ENCODE measurements at regions not wholly inside any gene's neighbourhood (a gene's known extent, or its start where the extent isn't known, plus 50 kb on each side); places are given as distances from the start of the nearest gene placed in this dataset.
A peak's percentile ranks its signal among the peaks of the same experiment; 100 is the strongest.
"Not testable (repeated sequence)": the region's sequence is repeated elsewhere in the genome, so short reads cannot be mapped to it uniquely, and the experiment has no call there.

DNA sequence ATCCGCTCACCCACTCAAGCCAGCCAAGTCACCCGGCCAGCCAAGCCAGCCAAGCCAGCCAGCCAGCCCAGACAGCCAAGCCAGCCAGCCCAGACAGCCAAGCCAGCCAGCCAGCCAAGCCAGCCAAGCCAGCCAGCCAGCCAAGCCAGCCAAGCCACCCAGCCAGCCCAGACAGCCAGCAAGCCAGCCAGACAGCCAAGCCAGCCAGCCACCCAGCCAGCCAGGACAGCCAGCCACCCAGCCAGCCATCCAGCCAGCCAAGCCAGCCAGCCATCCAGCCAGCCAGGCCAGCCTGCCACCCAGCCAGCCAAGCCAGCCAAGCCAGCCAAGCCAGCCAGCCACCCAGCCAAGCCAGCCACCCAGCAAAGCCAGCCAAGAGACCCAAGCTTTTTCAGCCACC is 316.8 kb upstream of the PLGLB2 start:
- DNase-seq (ENCODE audit: low spot score): not testable (repeated sequence)

DNA sequence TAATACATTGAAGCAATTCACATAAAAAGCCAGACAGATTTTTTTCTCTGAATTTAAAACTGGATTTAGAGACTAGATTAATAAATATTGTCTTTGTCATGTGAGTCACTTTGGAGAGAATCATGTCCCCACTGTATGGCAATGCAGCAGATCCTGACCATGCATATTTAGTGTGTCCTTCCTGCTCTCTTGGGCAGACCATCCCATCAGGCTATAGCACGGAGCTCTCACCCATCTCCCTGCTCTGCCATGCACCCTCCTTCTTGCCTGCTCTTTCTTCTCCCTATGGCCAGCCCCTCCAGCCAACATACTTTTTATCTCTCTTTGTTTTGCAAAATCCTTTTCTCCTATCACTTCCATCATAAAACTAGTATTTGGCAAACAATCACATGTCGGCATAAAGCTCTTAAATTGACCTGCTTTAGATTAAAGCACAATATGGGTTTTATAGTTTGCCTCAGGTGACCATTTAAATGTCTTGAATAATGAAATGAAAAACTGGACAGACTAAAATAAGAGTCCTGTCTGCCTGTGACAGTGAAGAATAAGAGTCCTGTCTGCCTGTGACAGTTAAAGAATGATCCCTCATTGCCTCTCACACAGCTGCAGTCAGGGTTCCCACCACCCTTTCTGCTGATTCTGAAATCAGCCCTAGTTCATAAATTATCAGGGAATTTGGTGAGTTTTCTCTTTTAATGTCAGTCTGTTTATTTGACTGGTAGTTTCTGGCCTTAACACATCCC is 315.0 kb upstream of the PLGLB2 start:
- not testable (repeated sequence) for DNase-seq (ENCODE audit: low spot score)

DNA sequence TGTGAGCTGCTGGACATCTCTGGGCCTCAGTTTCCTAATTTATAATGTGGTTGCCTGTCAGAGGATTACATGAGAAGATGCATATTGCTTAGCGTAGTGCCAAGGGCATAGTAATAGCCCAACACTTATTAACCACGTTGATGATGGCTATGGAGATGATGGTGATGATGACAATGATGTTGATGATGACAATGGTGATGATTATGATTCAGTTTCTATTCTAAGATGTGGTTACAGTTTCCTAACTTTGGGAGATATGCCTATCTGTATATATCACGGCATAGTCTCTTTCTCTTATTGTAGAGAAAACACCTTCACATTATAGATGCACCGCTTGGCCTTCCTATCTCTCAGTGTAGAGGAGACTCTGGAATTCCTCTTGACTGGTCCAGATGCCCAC is 311.9 kb upstream of the PLGLB2 start:
- not testable (repeated sequence) for DNase-seq (ENCODE audit: low spot score)

DNA sequence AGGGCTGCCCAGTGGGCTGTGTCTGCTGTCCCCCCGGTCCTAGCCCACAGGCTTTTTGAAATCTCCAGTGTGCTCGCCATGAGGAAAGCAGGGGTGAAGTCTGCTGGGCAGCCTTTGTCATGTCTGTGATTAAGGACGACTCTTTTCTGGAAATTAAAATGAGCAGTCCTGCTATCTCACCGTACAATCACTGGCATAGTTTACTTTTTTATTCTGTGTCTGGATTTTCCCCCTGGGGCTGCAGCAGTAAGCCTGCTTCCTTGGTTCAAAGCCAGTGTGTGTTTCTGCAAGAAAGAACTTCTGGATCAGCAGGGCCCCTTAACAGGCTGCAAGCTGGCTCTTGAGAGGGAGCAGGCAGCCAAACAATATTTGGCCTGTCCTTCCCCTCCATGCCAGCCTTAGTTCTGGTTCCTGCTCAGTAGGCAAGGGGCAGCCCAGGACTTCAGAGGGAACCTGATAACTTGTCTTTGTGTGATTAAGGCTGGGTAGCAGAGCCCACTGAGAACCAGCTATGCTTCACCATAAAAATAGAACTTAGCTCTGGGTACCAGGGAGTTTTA is 310.1 kb upstream of the PLGLB2 start:
- not testable (repeated sequence) for DNase-seq (ENCODE audit: low spot score)

DNA sequence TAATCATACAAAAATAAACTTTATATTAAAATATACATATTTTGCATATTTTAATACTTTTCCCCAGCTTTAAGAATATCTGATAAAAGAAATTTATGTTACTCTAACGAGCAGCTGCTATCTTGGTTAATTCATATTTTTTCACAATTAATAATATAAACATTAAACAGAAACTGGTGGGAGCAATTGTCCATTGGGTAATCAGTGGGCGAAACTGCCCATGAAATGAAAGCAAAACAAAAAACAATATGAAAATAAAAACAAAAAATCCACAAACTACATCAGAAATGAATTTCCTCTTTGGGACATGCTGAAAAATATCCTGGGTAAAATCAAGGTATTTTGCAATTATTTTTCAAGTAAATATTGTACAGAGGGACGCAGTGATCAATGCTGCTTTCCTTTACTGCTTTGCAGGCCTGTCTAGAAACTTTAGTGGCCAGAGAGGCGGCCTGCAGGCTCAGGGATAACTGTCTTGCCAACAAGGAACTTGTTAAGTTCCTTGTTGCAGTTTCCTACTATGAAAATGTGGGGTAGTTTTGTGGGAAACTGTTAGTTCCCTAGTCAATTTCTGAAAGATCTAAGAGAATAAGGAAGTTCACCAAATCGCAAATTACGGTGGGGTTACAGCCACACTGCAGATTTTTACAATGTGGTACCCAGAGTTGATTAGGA is 309.0 kb upstream of the PLGLB2 start:
- DNase-seq (ENCODE audit: low spot score): not testable (repeated sequence)

DNA sequence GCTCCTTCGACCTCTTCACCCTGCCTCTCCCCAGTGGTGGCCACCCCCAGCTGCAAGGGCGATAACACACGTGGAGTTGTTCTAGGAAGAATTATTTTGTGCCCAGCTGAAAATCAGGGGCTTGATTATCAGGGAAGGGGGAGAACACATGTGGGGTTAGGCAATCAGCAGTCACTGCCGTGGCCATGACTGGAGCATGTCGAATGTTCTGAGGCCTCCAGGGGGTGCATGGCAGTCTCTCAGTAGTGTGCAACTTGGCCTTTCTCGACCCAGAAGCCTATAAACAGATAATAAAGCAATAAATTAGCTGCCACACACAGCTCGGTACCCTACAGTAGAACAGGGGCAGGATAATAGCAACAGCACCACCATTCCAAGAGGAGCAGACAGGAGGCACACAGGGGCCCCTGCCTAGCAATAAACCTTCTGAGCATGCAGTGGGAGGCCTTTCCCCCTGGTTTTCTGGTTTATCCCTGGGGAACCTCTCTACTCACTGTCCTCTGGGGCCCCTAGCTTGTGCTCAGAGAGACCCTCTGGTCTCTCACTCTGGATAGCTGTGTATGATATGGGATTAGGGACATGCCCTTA is 308.2 kb upstream of the PLGLB2 start:
- not testable (repeated sequence) for DNase-seq (ENCODE audit: low spot score)

DNA sequence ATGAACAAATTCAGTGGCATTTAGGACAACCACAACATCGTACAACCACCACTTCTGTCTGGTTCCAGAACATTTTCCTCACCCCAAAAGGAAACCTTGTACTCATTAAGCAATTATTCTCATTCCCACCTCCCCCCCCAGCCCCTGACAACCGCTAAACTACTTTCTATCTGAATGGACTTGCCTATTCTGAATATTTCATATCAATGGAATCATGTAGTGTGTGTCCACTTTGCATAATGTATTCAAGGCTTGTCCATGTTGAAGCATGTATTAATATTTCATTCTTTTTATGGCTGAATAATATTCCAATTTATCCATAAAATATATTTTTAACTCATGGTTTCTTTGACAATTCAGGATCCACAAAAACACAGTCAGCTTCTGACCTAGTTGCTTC is 307.2 kb upstream of the PLGLB2 start:
- DNase-seq (ENCODE audit: low spot score): not testable (repeated sequence)

DNA sequence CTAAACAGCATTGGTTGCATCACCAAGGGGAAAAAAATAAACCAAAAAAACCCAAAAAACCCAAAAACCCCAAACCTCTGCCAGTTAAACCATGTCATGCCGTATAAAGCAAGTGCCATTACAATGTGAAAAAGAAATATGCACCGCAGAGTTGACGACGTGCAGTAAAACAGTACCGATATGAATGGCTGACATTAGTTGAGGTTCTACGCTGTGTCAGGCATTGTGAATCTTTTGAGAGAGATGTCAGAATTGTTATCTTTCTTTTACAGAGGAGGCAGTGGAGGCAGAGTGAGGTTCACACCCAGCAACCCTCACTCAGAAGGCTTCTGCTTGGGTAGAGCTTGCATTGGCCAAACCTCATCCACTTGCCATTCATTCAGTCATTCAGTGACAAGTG is 306.5 kb upstream of the PLGLB2 start:
- not testable (repeated sequence) for DNase-seq (ENCODE audit: low spot score)

DNA sequence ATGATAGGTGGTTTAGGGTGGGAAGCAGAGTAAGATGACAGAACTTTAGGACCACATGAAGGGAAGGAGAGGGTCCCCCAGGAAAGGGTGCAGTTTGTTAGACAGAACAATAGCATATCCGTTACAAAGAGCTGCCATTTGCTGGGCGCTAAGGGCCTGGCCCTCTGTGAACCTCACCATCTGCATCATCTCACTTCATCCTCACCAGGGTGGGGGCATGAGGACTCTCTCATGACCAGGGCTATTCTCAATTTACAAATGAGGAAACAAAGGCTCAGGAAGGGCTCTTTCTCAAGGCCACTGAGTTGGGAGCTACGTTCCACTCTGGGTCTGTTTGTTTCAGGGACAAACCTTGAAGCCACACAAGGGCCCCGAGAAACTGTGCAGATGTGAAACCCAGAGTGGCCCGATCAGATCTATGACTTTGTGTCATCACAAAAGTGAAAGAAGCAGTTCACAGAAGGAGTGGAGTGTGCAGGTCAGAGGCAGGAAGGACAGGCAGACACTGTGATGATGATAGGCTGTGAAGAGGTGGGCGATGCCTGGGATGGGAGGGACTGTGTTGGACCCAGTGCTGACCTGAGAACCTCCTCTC is 304.8 kb upstream of the PLGLB2 start:
- DNase-seq (ENCODE audit: low spot score): not testable (repeated sequence)

DNA sequence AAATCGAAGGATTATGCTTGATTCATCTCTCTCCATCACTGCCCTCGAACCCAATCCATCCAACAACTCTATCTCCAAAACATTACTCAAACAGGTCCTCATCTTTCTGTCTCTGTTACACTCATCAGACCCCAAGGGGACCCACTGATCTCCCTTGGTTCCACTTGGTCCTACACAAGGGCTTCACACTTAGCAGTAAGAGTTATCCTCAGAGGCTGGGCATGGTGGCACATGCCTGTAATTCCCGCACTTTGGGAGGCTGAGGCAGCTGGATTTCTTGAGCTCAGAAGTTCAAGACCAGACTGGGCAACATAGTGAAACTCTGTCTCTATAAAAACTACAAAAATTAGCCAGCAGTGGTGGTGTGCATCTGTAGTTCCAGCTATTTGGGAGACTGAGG is 302.9 kb upstream of the PLGLB2 start:
- DNase-seq (ENCODE audit: low spot score): not testable (repeated sequence)

DNA sequence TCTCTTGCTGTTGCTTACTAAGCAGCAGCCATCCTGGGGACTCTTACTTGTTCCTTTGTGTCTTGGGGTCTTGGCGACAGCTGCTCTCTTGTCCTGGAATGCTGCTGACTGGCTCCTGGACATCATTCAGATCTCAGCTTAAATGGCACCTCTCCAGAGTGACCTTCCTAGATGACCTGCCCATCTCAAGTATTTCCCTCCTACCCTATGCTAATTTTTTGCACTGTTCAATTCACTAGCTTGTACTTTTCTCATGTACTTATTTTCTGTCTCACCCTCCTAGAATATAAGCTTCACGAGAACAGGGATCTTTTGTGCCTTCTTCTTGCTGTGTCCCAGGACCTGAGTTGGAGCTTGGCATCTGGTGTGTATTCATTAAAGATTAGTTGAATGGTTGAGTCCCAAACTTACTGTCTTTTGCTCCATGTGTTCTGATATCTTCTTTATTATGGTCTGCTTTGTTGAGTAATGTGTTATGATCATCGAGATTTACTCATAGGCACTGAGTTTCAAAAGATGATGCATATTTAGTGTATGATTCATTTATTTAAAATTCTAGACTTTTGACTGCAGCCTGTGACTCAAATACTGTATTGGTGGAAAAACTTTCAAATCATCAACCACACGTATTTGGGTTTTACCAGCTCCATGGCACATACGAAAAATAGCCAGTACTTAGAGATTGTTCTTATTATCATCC is 302.1 kb upstream of the PLGLB2 start:
- not testable (repeated sequence) for DNase-seq (ENCODE audit: low spot score)

DNA sequence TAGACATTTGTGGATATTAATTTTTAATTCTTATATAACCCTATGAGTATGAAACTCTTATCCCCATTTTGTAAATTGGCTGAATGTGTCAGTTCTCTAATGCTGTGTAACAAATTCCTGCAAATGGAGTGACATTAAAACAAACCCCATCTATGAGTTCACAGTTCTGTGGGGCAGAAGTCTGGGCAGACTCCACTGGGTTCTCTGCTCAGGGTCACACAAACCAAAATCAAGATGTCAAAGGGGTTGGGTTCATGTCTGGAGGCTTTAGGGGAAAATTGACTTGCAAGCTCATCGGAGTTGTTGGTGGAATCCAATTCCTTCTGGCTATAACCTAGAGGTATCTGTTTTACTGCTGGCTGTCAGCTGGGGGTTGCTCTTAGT is 301.6 kb upstream of the PLGLB2 start:
- not testable (repeated sequence) for DNase-seq (ENCODE audit: low spot score)

DNA sequence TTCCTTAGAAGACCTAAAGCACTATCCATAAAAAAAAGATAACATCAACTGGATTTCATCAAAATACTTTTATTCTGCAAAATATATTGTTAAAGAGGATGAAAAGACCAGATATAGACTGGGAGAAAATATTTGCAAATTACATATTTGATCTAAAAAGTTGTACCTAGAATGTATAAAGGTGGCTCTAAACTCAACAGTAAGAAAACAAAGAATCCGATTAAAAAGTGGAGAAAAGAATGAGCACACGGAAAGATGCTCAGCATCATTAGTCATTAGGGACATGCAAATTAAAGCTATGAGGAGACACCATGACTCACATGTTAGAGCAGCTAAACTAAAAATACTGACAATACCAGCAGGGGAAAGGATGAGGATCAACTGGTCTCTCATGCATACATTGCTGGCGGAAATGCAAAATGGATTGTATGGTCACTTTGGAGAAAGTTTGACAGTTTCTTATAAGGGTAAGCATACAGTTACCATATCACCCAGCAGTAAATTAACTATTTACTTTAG is 298.4 kb upstream of the PLGLB2 start:
- DNase-seq (ENCODE audit: low spot score): not testable (repeated sequence)

DNA sequence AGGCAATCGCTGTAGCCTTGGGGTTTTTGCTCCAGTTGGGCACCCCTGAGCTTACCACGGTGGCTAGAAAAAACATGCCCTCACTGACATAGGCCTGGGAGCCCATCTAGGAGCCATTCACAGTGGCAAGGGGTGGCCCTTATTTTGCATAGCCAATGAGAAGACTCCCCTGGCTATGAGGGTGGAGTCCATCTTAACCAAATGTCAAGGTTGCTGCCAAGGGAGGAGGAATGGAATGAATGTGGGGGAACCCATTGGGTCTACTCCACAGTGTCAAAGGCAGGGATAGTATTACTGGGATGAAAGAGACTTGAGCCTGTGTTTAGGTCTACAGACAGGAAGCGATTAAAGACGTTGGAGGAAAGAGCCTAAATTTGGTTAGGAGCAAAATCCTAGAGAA is 295.7 kb upstream of the PLGLB2 start:
- not testable (repeated sequence) for DNase-seq (ENCODE audit: low spot score)

DNA sequence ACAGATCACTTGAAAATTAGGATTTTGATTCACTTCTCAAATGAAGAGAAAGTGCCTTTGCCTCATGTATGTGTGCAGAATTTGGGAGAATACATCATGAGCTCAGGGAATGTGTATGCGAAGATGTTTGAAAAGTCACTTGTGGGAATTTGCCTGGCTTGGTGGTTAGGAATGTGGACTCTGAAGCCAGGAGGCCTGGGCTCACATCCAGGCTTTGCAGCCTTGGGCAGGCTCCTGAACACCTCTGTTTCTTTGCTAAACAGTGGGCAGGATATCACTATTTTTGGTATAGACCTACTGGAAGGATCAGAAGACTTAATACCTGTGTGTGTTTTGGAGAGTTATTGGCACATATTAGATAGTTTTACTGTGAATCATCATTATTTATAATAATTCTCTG is 295.0 kb upstream of the PLGLB2 start:
- DNase-seq (ENCODE audit: low spot score): peak; percentile 36

DNA sequence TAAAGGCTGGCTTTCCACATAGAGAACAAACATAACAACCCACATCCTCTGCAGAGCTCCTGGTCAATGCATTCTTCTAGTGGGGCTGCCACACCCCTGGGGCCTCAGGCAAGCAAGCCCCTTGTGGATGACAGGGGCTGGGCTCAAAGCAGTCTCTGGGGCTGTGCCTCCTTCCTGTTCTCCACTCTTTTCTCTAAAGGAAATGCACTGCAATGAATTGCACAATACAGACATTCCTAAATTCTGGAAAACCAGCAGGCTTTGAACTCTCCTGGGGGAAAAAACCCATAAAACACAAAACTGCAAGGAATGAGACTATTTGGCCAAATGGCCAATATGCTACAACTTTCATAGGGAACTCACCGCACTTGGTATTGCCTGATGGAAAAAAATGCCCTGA is 293.9 kb upstream of the PLGLB2 start:
- not testable (repeated sequence) for DNase-seq (ENCODE audit: low spot score)

DNA sequence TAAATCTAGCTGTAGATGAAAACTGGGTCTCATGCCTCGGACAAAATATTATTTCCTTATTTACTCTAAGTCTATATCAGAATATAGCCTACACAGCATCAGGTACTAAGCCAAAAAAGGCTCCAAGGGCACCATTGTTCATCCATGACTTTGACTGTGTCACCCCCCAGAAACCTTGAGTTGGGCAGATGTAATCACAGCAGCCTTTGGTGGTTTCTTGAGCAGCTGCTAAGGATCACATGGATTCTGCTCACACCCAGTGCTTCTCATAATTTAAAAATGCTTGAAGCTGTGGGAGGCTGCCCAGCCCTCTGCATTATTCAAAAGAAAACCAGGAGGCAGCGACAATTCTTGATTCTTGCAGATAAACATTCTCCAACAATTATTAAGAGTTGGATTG is 293.5 kb upstream of the PLGLB2 start:
- not testable (repeated sequence) for DNase-seq (ENCODE audit: low spot score)

DNA sequence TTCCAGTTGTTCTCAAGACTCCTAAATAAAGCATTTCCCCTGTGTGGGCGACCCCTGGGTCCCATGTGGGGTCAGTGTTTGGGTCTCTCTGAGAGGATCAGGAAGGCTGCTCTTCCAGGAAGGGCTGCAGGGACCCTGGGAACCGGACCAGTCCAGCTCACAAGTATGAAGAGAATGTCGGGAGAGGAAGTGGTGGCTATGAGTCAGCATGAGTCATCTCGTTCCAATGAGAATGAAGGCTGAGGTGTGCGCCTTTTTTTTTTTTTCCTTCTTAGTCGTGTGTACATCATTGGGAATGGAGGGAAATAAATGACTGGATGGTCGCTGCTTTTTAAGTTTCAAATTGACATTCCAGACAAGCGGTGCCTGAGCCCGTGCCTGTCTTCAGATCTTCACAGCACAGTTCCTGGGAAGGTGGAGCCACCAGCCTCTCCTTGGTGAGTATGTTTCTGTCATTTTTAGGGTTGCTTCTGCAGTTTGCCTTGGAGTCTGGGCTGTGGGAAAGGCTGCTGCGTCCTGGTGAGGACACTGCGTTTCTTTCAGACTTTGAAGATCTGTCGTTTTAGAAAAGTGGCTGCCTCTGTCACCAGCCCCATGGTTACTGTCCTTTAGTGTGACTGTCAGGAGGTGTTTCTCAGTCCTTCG is 292.6 kb upstream of the PLGLB2 start:
- not testable (repeated sequence) for DNase-seq (ENCODE audit: low spot score)

DNA sequence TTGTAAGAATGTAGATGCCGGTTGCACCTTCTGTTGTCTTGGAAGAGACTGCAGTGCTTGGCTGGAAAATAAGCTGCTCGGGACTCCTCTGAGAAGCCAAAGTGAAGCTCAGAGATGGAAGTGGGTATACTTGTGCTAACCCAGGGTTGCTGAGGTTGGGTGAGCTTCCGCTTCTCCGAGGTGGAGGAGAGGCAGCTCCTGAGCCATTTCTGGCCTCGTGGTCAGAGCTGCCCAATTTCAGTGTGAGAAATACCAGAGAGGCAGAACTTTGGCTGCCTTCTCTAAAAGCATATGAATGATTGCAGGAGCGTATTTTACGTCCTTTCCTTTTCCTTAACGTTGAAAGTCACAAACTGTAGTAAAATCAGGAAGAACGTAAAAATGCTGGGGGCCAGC is 292.0 kb upstream of the PLGLB2 start:
- not testable (repeated sequence) for DNase-seq (ENCODE audit: low spot score)

DNA sequence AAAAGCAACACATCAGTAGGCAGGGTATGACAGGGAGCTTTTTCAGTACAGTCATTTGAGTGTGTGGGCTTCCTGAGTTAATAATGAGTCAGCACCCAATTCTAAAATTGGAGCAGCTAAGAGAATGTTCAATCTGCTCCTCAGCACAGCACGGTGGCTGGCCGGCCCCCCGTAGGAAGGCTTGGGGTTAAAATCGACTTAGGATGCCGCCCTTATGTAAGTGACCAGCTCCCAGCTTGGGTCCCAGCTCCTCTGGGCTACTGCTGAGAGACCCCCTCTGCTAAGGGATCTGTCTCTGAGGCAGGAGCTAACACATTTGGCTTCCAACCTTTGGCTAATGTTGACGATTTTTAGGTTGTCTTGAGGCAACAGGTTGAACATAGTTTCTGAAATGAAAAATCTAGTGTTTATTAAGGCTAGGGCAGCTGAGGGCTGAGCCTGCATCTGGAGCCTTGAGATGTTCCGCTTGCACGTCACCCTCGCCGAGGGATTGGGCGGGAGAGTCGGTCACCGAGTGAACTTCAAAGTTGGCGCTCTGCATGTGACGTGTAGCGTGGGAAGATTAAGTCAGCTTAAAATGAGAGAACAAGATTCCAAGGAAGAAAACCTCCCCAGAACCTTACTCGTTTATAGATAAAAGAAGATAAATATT is 291.3 kb upstream of the PLGLB2 start:
- not testable (repeated sequence) for DNase-seq (ENCODE audit: low spot score)
